KMS-11 (cell line): ENCODE measurements at regions not wholly inside any gene's neighbourhood (a gene's known extent, or its start where the extent isn't known, plus 50 kb on each side); places are given as distances from the start of the nearest gene placed in this dataset.

ENCODE experiments used
- H2AFZ ChIP-seq: fragments of 200-600 bp; sonication (generic); 2 replicates; pipeline ENCODE4 v1.6.1; 2016; ENCODE audit warnings: antibody characterized with exemption, mixed run types, low read depth
- H3K27ac ChIP-seq: fragments of 200-600 bp; sonication (generic); 2 replicates; pipeline ENCODE4 v1.6.1; 2016; ENCODE audit warnings: mild to moderate bottlenecking, mixed run types
- H3K27me3 ChIP-seq: fragments of 200-600 bp; sonication (generic); 2 replicates; pipeline ENCODE4 v1.6.1; 2017; ENCODE audit warnings: mild to moderate bottlenecking, low read depth, mixed run types, moderate library complexity; ENCODE audit not compliant: insufficient read depth
- H3K36me3 ChIP-seq: fragments of 200-600 bp; sonication (generic); 2 replicates; pipeline ENCODE4 v1.6.1; 2017; ENCODE audit warnings: mild to moderate bottlenecking, mixed run types; ENCODE audit not compliant: insufficient read depth
- H3K4me1 ChIP-seq: fragments of 200-600 bp; sonication (generic); 2 replicates; pipeline ENCODE4 v1.6.1; 2016; ENCODE audit warnings: mild to moderate bottlenecking, low read depth, mixed run types; ENCODE audit not compliant: poor library complexity, severe bottlenecking
- H3K4me2 ChIP-seq: fragments of 200-600 bp; sonication (generic); 2 replicates; pipeline ENCODE4 v1.7.0; 2016; ENCODE audit warnings: mild to moderate bottlenecking, mixed run types
- H3K4me3 ChIP-seq: fragments of 200-600 bp; sonication (generic); IDR thresholded peaks from 2 replicates; pipeline ENCODE4 v1.6.1; 2017; ENCODE audit warnings: low read depth, low read length, mixed read lengths; ENCODE audit not compliant: insufficient read depth
- H3K79me2 ChIP-seq: fragments of 200-600 bp; sonication (generic); 2 replicates; pipeline ENCODE4 v1.6.1; 2016; ENCODE audit warnings: low read depth, mixed run types; ENCODE audit not compliant: insufficient read depth
- H3K9ac ChIP-seq: fragments of 200-600 bp; sonication (generic); 2 replicates; pipeline ENCODE4 v1.6.1; 2016; ENCODE audit warnings: mild to moderate bottlenecking, mixed run types
- H4K20me1 ChIP-seq: fragments of 200-600 bp; sonication (generic); 2 replicates; pipeline ENCODE4 v1.6.1; 2016; ENCODE audit warnings: mild to moderate bottlenecking, mixed run types; ENCODE audit not compliant: insufficient read depth
- TF ChIP-seq, protein P1 (sequence below): fragments of 200-600 bp; sonication (generic); conservative IDR thresholded peaks from 2 replicates; pipeline ENCODE4 v1.6.1; 2017; ENCODE audit warnings: low read depth, mild to moderate bottlenecking, antibody characterized with exemption, low read length, moderate library complexity, mixed read lengths

GRCh38 chrX:98380106-98380505 lies 1496.4 kb downstream of the RPA4 start:
- Histone ChIP-seq H2AFZ (no peak overlapping the region), H4K20me1 (no peaks in the 10 kb centered on the region), H3K4me3 (no peak overlapping the region), H3K9ac (no peak overlapping the region), H3K4me1 (no peaks in the 10 kb centered on the region), H3K4me2 (no peak overlapping the region), H3K27ac (no peak overlapping the region), H3K27me3 (no peaks in the 10 kb centered on the region), H3K36me3 (no peaks in the 10 kb centered on the region), H3K79me2 (no peaks in the 10 kb centered on the region)
- TF ChIP-seq, protein P1, sequence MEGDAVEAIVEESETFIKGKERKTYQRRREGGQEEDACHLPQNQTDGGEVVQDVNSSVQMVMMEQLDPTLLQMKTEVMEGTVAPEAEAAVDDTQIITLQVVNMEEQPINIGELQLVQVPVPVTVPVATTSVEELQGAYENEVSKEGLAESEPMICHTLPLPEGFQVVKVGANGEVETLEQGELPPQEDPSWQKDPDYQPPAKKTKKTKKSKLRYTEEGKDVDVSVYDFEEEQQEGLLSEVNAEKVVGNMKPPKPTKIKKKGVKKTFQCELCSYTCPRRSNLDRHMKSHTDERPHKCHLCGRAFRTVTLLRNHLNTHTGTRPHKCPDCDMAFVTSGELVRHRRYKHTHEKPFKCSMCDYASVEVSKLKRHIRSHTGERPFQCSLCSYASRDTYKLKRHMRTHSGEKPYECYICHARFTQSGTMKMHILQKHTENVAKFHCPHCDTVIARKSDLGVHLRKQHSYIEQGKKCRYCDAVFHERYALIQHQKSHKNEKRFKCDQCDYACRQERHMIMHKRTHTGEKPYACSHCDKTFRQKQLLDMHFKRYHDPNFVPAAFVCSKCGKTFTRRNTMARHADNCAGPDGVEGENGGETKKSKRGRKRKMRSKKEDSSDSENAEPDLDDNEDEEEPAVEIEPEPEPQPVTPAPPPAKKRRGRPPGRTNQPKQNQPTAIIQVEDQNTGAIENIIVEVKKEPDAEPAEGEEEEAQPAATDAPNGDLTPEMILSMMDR: no peak

GRCh38 chrX:98380556-98380955 lies 1496.8 kb downstream of the RPA4 start:
- Histone ChIP-seq H3K27me3 (no peaks in the 10 kb centered on the region), H3K4me3 (no peak overlapping the region), H3K4me1 (no peaks in the 10 kb centered on the region), H3K4me2 (no peak overlapping the region), H4K20me1 (no peaks in the 10 kb centered on the region), H3K79me2 (no peaks in the 10 kb centered on the region), H2AFZ (no peak overlapping the region), H3K27ac (no peak overlapping the region), H3K9ac (no peak overlapping the region), H3K36me3 (no peaks in the 10 kb centered on the region)
- TF ChIP-seq, protein P1: no peak

GRCh38 chrX:98398542-98398941 lies 1514.8 kb downstream of the RPA4 start:
- H4K20me1 ChIP-seq: no peaks in the 10 kb centered on the region
- no peak overlapping the region for H3K27ac ChIP-seq
- H3K27me3 ChIP-seq: no peaks in the 10 kb centered on the region
- TF ChIP-seq, protein P1: no peak
- no peak overlapping the region for H3K9ac ChIP-seq
- H2AFZ ChIP-seq: no peak overlapping the region
- no peaks in the 10 kb centered on the region for H3K79me2 ChIP-seq
- H3K4me1 ChIP-seq: no peaks in the 10 kb centered on the region
- no peaks in the 10 kb centered on the region for H3K36me3 ChIP-seq
- no peak overlapping the region for H3K4me2 ChIP-seq
- H3K4me3 ChIP-seq: no peak overlapping the region

DNA sequence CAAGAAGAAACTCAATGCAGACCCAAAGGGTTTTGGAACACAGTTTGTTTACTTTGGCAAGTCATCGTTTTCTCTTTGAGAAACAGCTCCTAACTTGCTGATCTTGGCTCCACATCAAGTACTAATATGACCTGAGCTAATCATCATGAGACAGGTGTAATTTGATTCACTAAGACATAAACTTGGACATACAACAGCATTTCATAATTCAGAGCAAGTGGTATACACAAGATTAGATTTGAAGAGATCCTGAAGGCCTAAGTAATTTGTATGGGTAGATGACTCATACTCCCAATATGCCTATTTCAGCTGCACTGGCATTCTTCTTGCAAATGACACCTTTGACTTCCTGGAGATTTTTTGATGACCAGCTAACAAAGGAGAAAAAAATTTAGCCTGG lies 1521.7 kb downstream of the RPA4 start:
- H3K9ac ChIP-seq: no peak overlapping the region
- TF ChIP-seq, protein P1: no peak
- H3K36me3 ChIP-seq: no peaks in the 10 kb centered on the region
- H4K20me1 ChIP-seq: no peaks in the 10 kb centered on the region
- H3K27me3 ChIP-seq: no peaks in the 10 kb centered on the region
- H2AFZ ChIP-seq: no peak overlapping the region
- no peak overlapping the region for H3K27ac ChIP-seq
- no peaks in the 10 kb centered on the region for H3K79me2 ChIP-seq
- no peaks in the 10 kb centered on the region for H3K4me1 ChIP-seq
- H3K4me2 ChIP-seq: no peak overlapping the region
- no peak overlapping the region for H3K4me3 ChIP-seq

GRCh38 chrX:98407584-98407983 lies 1523.9 kb downstream of the RPA4 start:
- no peak overlapping the region for H2AFZ ChIP-seq
- H3K4me2 ChIP-seq: no peak overlapping the region
- no peak overlapping the region for H3K27ac ChIP-seq
- H3K79me2 ChIP-seq: no peaks in the 10 kb centered on the region
- no peaks in the 10 kb centered on the region for H4K20me1 ChIP-seq
- no peaks in the 10 kb centered on the region for H3K4me1 ChIP-seq
- no peak overlapping the region for H3K4me3 ChIP-seq
- H3K27me3 ChIP-seq: no peaks in the 10 kb centered on the region
- no peaks in the 10 kb centered on the region for H3K36me3 ChIP-seq
- TF ChIP-seq, protein P1: no peak
- H3K9ac ChIP-seq: no peak overlapping the region
